ENCODE measurements at regions not wholly inside any gene's neighbourhood (a gene's known extent, or its start where the extent isn't known, plus 50 kb on each side); places are given as distances from the start of the nearest gene placed in this dataset.

GRCh38 chr2:235384624-235385023 lies 109.2 kb upstream of the AGAP1 start:
- Histone ChIP-seq H3K4me3 (ENCODE audit: severe bottlenecking) (no peak overlapping the region), H3K36me3 (ENCODE audit: low read depth) (no peaks in the 10 kb centered on the region), H3K9me3 (ENCODE audit: severe bottlenecking) (no peaks in the 10 kb centered on the region), H3K4me1 (ENCODE audit: insufficient read depth, poor library complexity, severe bottlenecking) (no peaks in the 10 kb centered on the region), H3K27me3 (ENCODE audit: insufficient read depth, poor library complexity, severe bottlenecking) (no peaks in the 10 kb centered on the region), H3K27ac (ENCODE audit: poor library complexity, severe bottlenecking) (no peak overlapping the region)
- ATAC-seq (ENCODE audit: low read depth) (no peak), DNase-seq (ENCODE audit: low spot score) (no peak)
- no peak for TF ChIP-seq CTCF (IDR thresholded peaks at IDR 0.05; ENCODE audit: poor library complexity, severe bottlenecking)

DNA sequence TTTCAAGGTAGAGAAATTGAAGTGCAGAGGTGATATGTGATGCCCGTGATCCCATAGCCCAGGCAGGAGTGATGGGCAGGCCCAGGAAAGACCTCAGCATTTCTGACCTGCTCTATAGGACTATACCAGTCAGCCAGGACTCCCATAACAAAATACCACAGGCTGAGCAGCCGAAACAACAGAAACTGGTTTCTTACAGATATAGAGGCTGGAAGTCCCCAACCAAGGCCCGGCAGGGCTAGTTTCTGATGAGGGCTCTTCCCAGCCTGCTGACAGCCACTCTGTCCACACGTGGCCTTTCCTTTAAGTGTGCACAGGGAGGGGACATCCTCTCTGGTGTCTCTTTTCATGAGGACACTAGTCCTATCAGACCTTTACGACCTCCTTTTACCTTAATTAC lies 104.2 kb upstream of the AGAP1 start:
- ATAC-seq (ENCODE audit: low read depth) (no peak), DNase-seq (ENCODE audit: low spot score) (no peak)
- no peaks in the 10 kb centered on the region for H3K9me3 ChIP-seq (ENCODE audit: severe bottlenecking)
- H3K27ac ChIP-seq (ENCODE audit: poor library complexity, severe bottlenecking): no peak overlapping the region
- peaks cover 6% of the 10 kb centered on the region for H3K4me1 ChIP-seq (ENCODE audit: insufficient read depth, poor library complexity, severe bottlenecking)
- H3K36me3 ChIP-seq (ENCODE audit: low read depth): no peaks in the 10 kb centered on the region
- TF ChIP-seq CTCF (IDR thresholded peaks at IDR 0.05; ENCODE audit: poor library complexity, severe bottlenecking): no peak
- no peak overlapping the region for H3K4me3 ChIP-seq (ENCODE audit: severe bottlenecking)
- H3K27me3 ChIP-seq (ENCODE audit: insufficient read depth, poor library complexity, severe bottlenecking): no peaks in the 10 kb centered on the region

GRCh38 chr2:235390108-235390815 lies 103.6 kb upstream of the AGAP1 start:
- H3K36me3 ChIP-seq (ENCODE audit: low read depth): no peaks in the 10 kb centered on the region
- H3K4me3 ChIP-seq (ENCODE audit: severe bottlenecking): no peak overlapping the region
- no peaks in the 10 kb centered on the region for H3K9me3 ChIP-seq (ENCODE audit: severe bottlenecking)
- DNase-seq (ENCODE audit: low spot score) (no peak), ATAC-seq (ENCODE audit: low read depth) (no peak)
- H3K27ac ChIP-seq (ENCODE audit: poor library complexity, severe bottlenecking): no peak overlapping the region
- H3K4me1 ChIP-seq (ENCODE audit: insufficient read depth, poor library complexity, severe bottlenecking): peaks cover 11% of the 10 kb centered on the region
- no peaks in the 10 kb centered on the region for H3K27me3 ChIP-seq (ENCODE audit: insufficient read depth, poor library complexity, severe bottlenecking)
- no peak for TF ChIP-seq CTCF (IDR thresholded peaks at IDR 0.05; ENCODE audit: poor library complexity, severe bottlenecking)

DNA sequence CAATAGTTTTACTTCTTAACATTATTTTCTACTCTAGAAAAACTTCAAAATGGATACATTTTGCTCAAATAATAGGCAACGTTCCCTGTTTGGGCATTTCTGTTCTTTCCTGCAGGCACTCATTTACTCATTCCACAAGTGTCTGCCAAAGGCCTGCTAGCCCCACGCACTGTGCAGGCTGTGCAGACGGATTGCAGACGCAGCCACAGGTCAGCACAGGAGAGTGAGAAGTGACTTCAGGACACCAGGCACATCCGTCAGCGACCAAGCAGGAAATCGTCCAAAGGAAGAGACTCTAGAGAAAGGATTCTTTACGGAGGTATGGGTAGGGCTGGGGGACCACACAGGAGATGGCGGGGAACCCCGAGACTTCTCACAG lies 103.0 kb upstream of the AGAP1 start:
- Histone ChIP-seq H3K9me3 (ENCODE audit: severe bottlenecking) (no peaks in the 10 kb centered on the region), H3K27me3 (ENCODE audit: insufficient read depth, poor library complexity, severe bottlenecking) (no peaks in the 10 kb centered on the region), H3K4me3 (ENCODE audit: severe bottlenecking) (no peak overlapping the region), H3K4me1 (ENCODE audit: insufficient read depth, poor library complexity, severe bottlenecking) (peaks cover 11% of the 10 kb centered on the region), H3K27ac (ENCODE audit: poor library complexity, severe bottlenecking) (no peak overlapping the region), H3K36me3 (ENCODE audit: low read depth) (no peaks in the 10 kb centered on the region)
- DNase-seq (ENCODE audit: low spot score) (no peak), ATAC-seq (ENCODE audit: low read depth) (no peak)
- TF ChIP-seq CTCF (IDR thresholded peaks at IDR 0.05; ENCODE audit: poor library complexity, severe bottlenecking): no peak

DNA sequence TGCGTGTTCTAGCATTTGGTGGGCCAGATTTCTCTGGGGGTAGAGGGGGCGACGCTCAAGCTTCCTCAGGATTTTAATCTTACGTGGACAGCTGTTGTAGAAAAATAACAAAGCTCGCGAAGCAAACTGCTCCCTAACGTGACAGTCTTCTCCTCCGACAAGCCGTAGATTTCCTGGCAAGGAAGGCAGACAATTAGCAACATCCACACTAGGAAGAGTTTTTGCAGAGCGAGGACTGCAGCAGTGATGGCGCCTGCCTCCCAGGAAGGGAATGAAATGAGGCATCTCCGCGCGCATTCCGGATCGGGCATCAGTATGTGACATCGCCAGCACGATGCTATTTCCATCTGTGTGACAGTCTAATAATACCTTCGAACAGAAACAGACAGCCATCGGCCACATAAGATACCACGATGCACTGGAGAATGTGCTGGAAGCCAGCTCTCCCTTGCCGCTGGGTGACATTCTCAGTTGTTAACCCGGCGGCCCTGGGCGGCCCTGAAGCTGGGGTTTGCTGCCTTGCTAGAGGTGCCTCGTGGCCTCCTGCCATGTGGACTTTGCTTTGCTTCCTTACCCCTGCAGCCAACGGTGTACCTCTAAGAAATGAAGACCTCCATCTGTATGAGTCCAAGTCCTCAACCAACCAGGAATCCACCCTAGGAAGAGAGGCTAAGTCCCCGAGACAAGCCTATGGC lies 101.8 kb upstream of the AGAP1 start:
- H3K27ac ChIP-seq (ENCODE audit: poor library complexity, severe bottlenecking): no peak overlapping the region
- TF ChIP-seq CTCF (IDR thresholded peaks at IDR 0.05; ENCODE audit: poor library complexity, severe bottlenecking): no peak
- DNase-seq (ENCODE audit: low spot score) (no peak), ATAC-seq (ENCODE audit: low read depth) (no peak)
- no peak overlapping the region for H3K4me3 ChIP-seq (ENCODE audit: severe bottlenecking)
- peaks cover 11% of the 10 kb centered on the region for H3K4me1 ChIP-seq (ENCODE audit: insufficient read depth, poor library complexity, severe bottlenecking)
- H3K9me3 ChIP-seq (ENCODE audit: severe bottlenecking): no peaks in the 10 kb centered on the region
- no peaks in the 10 kb centered on the region for H3K36me3 ChIP-seq (ENCODE audit: low read depth)
- H3K27me3 ChIP-seq (ENCODE audit: insufficient read depth, poor library complexity, severe bottlenecking): no peaks in the 10 kb centered on the region
